Fibroblast of skin of right quadriceps (primary cell): ENCODE measurements at regions not wholly inside any gene's neighbourhood (a gene's known extent, or its start where the extent isn't known, plus 50 kb on each side); places are given as distances from the start of the nearest gene placed in this dataset.

ENCODE experiments used
- DNase-seq: peaks from one replicate; pipeline ENCODE4 v3.0.0-alpha.2; 2013

DNA sequence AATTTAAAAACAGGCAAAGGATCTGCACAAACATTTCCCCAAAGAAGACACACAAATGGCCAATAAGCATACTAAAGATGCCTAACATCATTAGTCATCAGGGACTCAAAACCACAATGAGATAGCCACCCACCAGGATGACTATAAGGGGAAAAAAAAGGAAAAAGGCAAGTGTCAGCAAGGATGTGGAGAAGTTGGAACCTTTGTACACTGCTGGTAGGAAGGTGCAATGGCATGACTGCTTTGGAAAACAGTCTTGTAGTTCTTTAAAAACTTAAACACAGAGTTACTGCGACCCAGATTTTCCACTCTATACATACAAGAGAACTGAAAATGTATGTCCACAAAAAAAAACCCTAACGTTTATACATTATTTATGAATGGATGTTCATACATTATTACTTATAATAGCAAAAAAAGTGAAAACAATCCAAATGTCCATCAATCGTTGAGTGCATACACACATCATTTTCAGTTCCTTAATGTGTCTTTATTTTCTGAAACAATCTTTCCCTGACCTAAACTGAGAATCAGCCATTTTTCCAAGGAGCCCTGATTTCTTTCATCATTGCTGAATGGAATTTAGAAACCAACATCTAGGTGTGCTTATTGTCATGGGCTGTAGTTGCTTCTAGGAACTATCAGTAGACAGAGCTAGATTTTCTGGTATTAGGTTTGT, 64.7 kb upstream of the TLK1 start:
- peak; percentile 91 for DNase-seq

GRCh38 chr2:171217330-171217729, 56.6 kb upstream of the TLK1 start:
- no peak for DNase-seq

DNA sequence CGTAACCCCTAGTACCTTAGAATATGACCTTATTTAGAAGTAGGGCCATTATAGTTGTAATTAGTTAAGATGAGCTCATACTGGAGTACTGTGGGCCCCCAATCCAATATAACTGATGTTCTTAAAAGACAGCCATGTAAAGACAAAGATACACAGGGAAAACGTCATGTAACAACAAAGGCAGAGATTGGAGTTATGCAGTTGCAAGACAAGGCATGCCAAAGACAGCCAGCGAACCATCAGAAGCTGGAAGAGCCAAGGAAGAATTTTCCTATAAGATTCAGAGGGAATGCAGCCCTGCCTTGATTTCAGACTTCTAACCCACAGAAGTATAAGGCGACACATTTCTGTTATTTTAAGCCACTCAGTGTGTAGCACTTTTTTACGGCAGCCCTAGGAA, 55.9 kb upstream of the TLK1 start:
- DNase-seq: no peak

- DNase-seq: no peak
Observed at GRCh38 chr2:171214093-171214492, 53.4 kb upstream of the TLK1 start.

DNA sequence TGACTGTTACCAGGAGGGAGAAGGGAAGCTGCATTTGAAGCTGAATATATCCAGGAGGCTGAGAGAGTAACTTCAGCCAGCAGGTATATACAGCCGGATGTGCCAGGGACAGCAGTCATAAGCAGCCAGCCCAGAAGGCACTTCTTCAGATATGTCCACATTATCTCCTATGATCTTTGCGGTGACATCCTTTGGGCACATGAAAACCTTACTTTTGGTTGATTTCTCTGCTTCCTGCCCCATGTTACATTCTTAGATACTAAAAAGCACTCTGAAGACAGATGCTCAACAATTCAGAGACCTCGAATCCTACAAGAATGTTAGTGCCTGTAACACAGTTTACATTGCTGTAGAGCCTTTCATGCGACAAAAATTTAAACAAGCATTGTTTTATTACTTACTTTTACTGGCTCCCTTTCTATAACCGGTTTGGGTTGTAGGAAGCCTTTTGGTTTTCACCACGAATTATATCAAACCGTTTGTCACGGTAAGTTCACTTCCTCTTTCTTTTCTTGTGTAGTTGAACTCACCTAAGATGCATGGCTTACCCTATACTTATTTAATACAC, 50.3 kb upstream of the TLK1 start:
- DNase-seq: no peak
